Glomerular visceral epithelial cell (primary cell): ENCODE measurements at regions not wholly inside any gene's neighbourhood (a gene's known extent, or its start where the extent isn't known, plus 50 kb on each side); places are given as distances from the start of the nearest gene placed in this dataset.
A peak's percentile ranks its signal among the peaks of the same experiment; 100 is the strongest.

Experiments used
- DNase-seq: peaks from one replicate; pipeline ENCODE4 v3.0.0-alpha.2; 2016; ENCODE audit errors: extremely low spot score

- DNase-seq, result no peak
Measured at GRCh38 chr20:4070323-4071177, 55.2 kb upstream of the RNF24 start.

- DNase-seq, result no peak
Measured at GRCh38 chr20:4069751-4070150, 54.4 kb upstream of the RNF24 start.

GRCh38 chr20:4068708-4069107, 53.4 kb upstream of the RNF24 start:
- DNase-seq, result peak; percentile 33

- peak; percentile 62 for DNase-seq
Measured at GRCh38 chr20:4067600-4068261, 52.4 kb upstream of the RNF24 start.

DNA sequence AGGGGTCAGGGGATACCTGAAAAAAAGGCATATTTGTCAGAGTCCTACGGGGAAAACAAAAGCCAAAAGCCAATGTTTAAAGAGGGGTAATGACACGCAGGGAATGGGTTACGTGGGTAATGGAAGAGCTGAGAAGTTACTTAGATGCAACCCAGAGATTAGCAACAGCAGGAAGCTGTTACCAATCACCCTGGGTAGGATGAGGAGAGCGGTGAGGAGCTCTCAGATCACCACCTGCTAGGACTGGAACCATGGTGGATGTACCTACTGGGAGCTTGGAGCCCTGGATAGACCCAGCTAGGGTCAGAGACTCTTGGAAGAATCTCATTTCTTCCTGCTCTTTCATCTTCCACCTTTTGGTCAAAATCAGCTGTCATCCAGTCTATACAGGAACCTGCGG, 51.2 kb upstream of the RNF24 start:
- no peak for DNase-seq

- DNase-seq, result no peak
Measured at GRCh38 chr20:4065391-4065844, 50.1 kb upstream of the RNF24 start.
